GM12878 (cell line): ENCODE measurements at regions not wholly inside any gene's neighbourhood (a gene's known extent, or its start where the extent isn't known, plus 50 kb on each side); places are given as distances from the start of the nearest gene placed in this dataset.

Experiments
- ATAC-seq: fragments of 200-7000 bp; cut with Tn5 transposase; 3 replicates; pipeline ENCODE4 v1.9.1; 2020; ENCODE audit warnings: mild to moderate bottlenecking, moderate library complexity
- BruUV-seq: library from RNA; stranded (reverse); fragments of 400-500 nt; replicated peaks from 2 replicates; lab custom pipeline; 2021; lab: Mats Ljungman, UMichigan
- CTCF ChIA-PET: fragments of 300-600 bp; sonication (Branson Sonifier 250); formaldehyde crosslinking; extraction: SDS; loops from one replicate; lab custom pipeline; 2021; ENCODE audit warnings: inconsistent platforms; lab: Yijun Ruan, JAX
- POLR2A ChIA-PET: fragments of 350-600 bp; formaldehyde crosslinking; extraction: SDS; loops from one replicate; lab custom pipeline; 2021; ENCODE audit warnings: inconsistent platforms; lab: Charles Lee
- RAD21 ChIA-PET: fragments of 300-600 bp; sonication (Branson Sonifier 250); formaldehyde crosslinking; loops from one replicate; lab custom pipeline; 2023; ENCODE audit warnings: antibody characterized with exemption; ENCODE audit not compliant: unreplicated experiment; lab: Charles Lee
- SMC1A ChIA-PET: fragments of 300-600 bp; sonication (Branson Sonifier 250); formaldehyde crosslinking; loops from one replicate; lab custom pipeline; 2023; ENCODE audit not compliant: unreplicated experiment, uncharacterized antibody; lab: Charles Lee
- DNase-seq: peaks from one replicate; pipeline ENCODE4 v3.0.0-alpha.2; 2011; ENCODE audit warnings: low read depth, low spot score
- FAIRE-seq: peaks from 3 replicates; lab custom pipeline; 2011; peaks lifted over from hg19 to GRCh38; lab: Jason Lieb, UNC
- H2AFZ ChIP-seq: 2 replicates; pipeline ENCODE4 v1.6.0; 2011; ENCODE audit warnings: low read depth, low read length, control low read depth; ENCODE audit not compliant: control insufficient read depth
- H3K27ac ChIP-seq: 2 replicates; pipeline ENCODE4 v1.5.1; 2011; ENCODE audit warnings: control low read depth; ENCODE audit not compliant: control insufficient read depth, insufficient read depth
- H3K27me3 ChIP-seq, 2 experiments: replicated peaks in 1 of 2; 2 replicates each; pipeline versions ENCODE4 v1.6.0 to v1.6.1; 2011; ENCODE audit warnings: low read length in 1 of 2; ENCODE audit not compliant: control insufficient read depth in 2 of 2, insufficient read depth in 2 of 2
- H3K36me3 ChIP-seq, 2 experiments: 2 replicates each; pipeline ENCODE4 v1.5.1; 2011; ENCODE audit warnings: low read length in 1 of 2; ENCODE audit not compliant: control insufficient read depth in 2 of 2, insufficient read depth in 2 of 2
- H3K4me1 ChIP-seq: 2 replicates; pipeline ENCODE4 v1.6.1; 2011; ENCODE audit warnings: mild to moderate bottlenecking, low read length, moderate library complexity, mixed read lengths; ENCODE audit not compliant: control insufficient read depth, insufficient read depth
- H3K4me2 ChIP-seq: 2 replicates; pipeline ENCODE4 v1.6.0; 2011; ENCODE audit warnings: control low read depth; ENCODE audit not compliant: control insufficient read depth, insufficient read depth
- H3K4me3 ChIP-seq: fragments of 200-600 bp; sonication (generic); 2 replicates; pipeline ENCODE4 v1.5.1; 2016
- H3K79me2 ChIP-seq: 2 replicates; pipeline ENCODE4 v1.6.0; 2011; ENCODE audit warnings: low read length; ENCODE audit not compliant: control insufficient read depth, insufficient read depth
- H3K9ac ChIP-seq: 2 replicates; pipeline ENCODE4 v1.8.0; 2011; ENCODE audit warnings: low read length, control low read depth, mixed read lengths; ENCODE audit not compliant: control insufficient read depth, insufficient read depth
- H3K9me3 ChIP-seq: replicated peaks from 3 replicates; pipeline ENCODE4 v1.5.1; 2011; ENCODE audit warnings: mild to moderate bottlenecking, low read length; ENCODE audit not compliant: control insufficient read depth, insufficient read depth
- H4K20me1 ChIP-seq: 2 replicates; pipeline ENCODE4 v1.6.0; 2011; ENCODE audit not compliant: control insufficient read depth, insufficient read depth
- BCL11A ChIP-seq: IDR thresholded peaks from 2 replicates; pipeline ENCODE4 v1.6.1; 2011; ENCODE audit warnings: low read depth, low read length
- CHD2 ChIP-seq: IDR thresholded peaks from 2 replicates; pipeline ENCODE4 v1.6.1; 2011; ENCODE audit warnings: low read depth, low read length, improper control_type of control experiment, borderline replicate concordance
- DPF2 ChIP-seq: fragments of 450-650 bp; IDR thresholded peaks from 2 replicates; pipeline ENCODE4 v1.6.1; 2017; ENCODE audit warnings: mild to moderate bottlenecking
- HDGF ChIP-seq: fragments of 450-650 bp; IDR thresholded peaks from 2 replicates; pipeline ENCODE4 v1.6.1; 2016; ENCODE audit warnings: antibody characterized with exemption
- IKZF2 ChIP-seq, 2 experiments: fragments of 450-650 bp; IDR thresholded peaks; 2 replicates each; pipeline ENCODE4 v1.6.1; 2017; ENCODE audit warnings: mild to moderate bottlenecking in 2 of 2, moderate library complexity in 2 of 2
- KAT2A ChIP-seq: conservative IDR thresholded peaks from 2 replicates; pipeline ENCODE4 v1.6.1; 2011; ENCODE audit warnings: low read depth, low read length; ENCODE audit not compliant: control insufficient read depth
- LARP7 ChIP-seq: fragments of 450-650 bp; IDR thresholded peaks from 2 replicates; pipeline ENCODE4 v1.6.1; 2017; ENCODE audit warnings: mild to moderate bottlenecking
- NR2C1 ChIP-seq: fragments of 450-650 bp; IDR thresholded peaks from 2 replicates; pipeline ENCODE4 v1.6.1; 2017; ENCODE audit warnings: antibody characterized with exemption, mild to moderate bottlenecking, moderate library complexity
- PAX8 ChIP-seq: fragments of 450-650 bp; IDR thresholded peaks from 2 replicates; pipeline ENCODE4 v1.6.1; 2017; ENCODE audit warnings: mild to moderate bottlenecking, moderate library complexity
- POLR2A ChIP-seq: IDR thresholded peaks from 2 replicates; pipeline ENCODE4 v1.6.1; 2011; ENCODE audit warnings: low read depth, mild to moderate bottlenecking, low read length
- POU2F2 ChIP-seq: IDR thresholded peaks from 3 replicates; pipeline ENCODE4 v1.6.1; 2011; ENCODE audit warnings: low read depth, mild to moderate bottlenecking, low read length, borderline replicate concordance
- TARDBP ChIP-seq: IDR thresholded peaks from 2 replicates; pipeline ENCODE4 v1.6.1; 2016; ENCODE audit warnings: borderline replicate concordance
- YBX1 ChIP-seq: fragments of 450-650 bp; IDR thresholded peaks from 2 replicates; pipeline ENCODE4 v1.6.1; 2016; ENCODE audit warnings: antibody characterized with exemption
- WGBS: methylation state at CpG from one replicate; pipeline ENCODE4 v1.1.6; 2016; ENCODE audit warnings: low lambda C conversion rate; ENCODE audit not compliant: insufficient replicate concordance, insufficient coverage; ENCODE audit errors: missing lambda C conversion rate; 5-methylcytosine and 5-hydroxymethylcytosine counted together
- in situ Hi-C: fragments of 300-500 bp; cut with MboI; formaldehyde crosslinking; loops from 9 replicates; pipeline ENCODE4 v1.14.3; 2018; ENCODE audit warnings: mixed read lengths
- intact Hi-C: fragments of 100-400 bp; cut with micrococcal nuclease; formaldehyde crosslinking; loops from one replicate; pipeline ENCODE4 v1.14.2; 2022; ENCODE audit not compliant: unreplicated experiment
- TF ChIP-seq, protein P1 (sequence below): fragments of 450-650 bp; IDR thresholded peaks from 2 replicates; pipeline ENCODE4 v1.6.1; 2018; ENCODE audit warnings: mild to moderate bottlenecking, low read depth, moderate library complexity; ENCODE audit not compliant: partially characterized antibody
- TF ChIP-seq, protein P2 (sequence below): fragments of 450-650 bp; conservative IDR thresholded peaks from 2 replicates; pipeline ENCODE4 v1.6.1; 2017; ENCODE audit warnings: mild to moderate bottlenecking, moderate library complexity
- TF ChIP-seq, protein P3 (sequence below): fragments of 450-650 bp; IDR thresholded peaks from 2 replicates; pipeline ENCODE4 v1.6.1; 2017; ENCODE audit warnings: mild to moderate bottlenecking
- TF ChIP-seq, protein P4 (sequence below): fragments of 150-350 bp; IDR thresholded peaks from 2 replicates; pipeline ENCODE4 v1.6.1; 2016; ENCODE audit warnings: low read depth, low read length

DNA sequence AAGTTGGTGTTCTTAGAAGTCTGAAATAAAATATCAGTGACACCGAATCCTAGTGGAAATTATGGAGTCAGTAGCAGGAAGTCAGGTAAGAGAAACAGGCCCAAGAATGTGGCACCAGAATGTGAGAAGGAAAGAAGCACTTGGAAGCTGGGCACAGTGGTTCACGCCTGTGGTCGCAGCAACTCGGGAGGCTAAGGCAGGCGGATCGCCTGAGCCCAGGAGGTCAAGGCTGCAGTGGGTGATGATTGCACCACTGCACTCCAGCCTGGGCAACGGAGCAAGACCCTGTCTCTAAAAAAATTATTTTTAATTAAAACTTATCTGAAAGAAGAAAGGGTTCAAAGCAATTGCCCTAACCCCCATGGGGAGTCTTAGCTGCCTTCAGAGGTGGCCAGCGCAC, 268.3 kb upstream of the SALL3 start:
- Histone ChIP-seq H3K79me2 (no peaks in the 10 kb centered on the region), H3K9me3 (no peaks in the 10 kb centered on the region; the same call in 2 of the 3 replicates), H3K27ac (no peak overlapping the region), H3K4me1 (no peaks in the 10 kb centered on the region), H3K27me3 (no peaks in the 10 kb centered on the region), H4K20me1 (no peaks in the 10 kb centered on the region), H2AFZ (no peak overlapping the region), H3K4me3 (no peak overlapping the region), H3K4me2 (no peak overlapping the region), H3K36me3 (no peaks in the 10 kb centered on the region), H3K9ac (no peak overlapping the region)
- intact Hi-C loops (no loop called here), in situ Hi-C loops (no loop called here)
- ATAC-seq, result no peak
- RAD21 ChIA-PET, result no interaction called here
- POLR2A ChIA-PET, result no interaction called here
- CTCF ChIA-PET, result no interaction called here
- SMC1A ChIA-PET, result no interaction called here
- no peak for FAIRE-seq
- no peak for DNase-seq
- TF ChIP-seq, protein P1, sequence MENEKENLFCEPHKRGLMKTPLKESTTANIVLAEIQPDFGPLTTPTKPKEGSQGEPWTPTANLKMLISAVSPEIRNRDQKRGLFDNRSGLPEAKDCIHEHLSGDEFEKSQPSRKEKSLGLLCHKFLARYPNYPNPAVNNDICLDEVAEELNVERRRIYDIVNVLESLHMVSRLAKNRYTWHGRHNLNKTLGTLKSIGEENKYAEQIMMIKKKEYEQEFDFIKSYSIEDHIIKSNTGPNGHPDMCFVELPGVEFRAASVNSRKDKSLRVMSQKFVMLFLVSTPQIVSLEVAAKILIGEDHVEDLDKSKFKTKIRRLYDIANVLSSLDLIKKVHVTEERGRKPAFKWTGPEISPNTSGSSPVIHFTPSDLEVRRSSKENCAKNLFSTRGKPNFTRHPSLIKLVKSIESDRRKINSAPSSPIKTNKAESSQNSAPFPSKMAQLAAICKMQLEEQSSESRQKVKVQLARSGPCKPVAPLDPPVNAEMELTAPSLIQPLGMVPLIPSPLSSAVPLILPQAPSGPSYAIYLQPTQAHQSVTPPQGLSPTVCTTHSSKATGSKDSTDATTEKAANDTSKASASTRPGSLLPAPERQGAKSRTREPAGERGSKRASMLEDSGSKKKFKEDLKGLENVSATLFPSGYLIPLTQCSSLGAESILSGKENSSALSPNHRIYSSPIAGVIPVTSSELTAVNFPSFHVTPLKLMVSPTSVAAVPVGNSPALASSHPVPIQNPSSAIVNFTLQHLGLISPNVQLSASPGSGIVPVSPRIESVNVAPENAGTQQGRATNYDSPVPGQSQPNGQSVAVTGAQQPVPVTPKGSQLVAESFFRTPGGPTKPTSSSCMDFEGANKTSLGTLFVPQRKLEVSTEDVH, result no peak
- TF ChIP-seq IKZF2 (IDR thresholded peaks at IDR 0.05) (no peak), TARDBP (no peak), POU2F2 (no peak), LARP7 (no peak), CHD2 (no peak), HDGF (no peak), NR2C1 (no peak), POLR2A (no peak), BCL11A (no peak), YBX1 (no peak), KAT2A (no peak), DPF2 (no peak), PAX8 (no peak)
- TF ChIP-seq, protein P2, sequence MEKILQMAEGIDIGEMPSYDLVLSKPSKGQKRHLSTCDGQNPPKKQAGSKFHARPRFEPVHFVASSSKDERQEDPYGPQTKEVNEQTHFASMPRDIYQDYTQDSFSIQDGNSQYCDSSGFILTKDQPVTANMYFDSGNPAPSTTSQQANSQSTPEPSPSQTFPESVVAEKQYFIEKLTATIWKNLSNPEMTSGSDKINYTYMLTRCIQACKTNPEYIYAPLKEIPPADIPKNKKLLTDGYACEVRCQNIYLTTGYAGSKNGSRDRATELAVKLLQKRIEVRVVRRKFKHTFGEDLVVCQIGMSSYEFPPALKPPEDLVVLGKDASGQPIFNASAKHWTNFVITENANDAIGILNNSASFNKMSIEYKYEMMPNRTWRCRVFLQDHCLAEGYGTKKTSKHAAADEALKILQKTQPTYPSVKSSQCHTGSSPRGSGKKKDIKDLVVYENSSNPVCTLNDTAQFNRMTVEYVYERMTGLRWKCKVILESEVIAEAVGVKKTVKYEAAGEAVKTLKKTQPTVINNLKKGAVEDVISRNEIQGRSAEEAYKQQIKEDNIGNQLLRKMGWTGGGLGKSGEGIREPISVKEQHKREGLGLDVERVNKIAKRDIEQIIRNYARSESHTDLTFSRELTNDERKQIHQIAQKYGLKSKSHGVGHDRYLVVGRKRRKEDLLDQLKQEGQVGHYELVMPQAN, result no peak
- TF ChIP-seq, protein P3, sequence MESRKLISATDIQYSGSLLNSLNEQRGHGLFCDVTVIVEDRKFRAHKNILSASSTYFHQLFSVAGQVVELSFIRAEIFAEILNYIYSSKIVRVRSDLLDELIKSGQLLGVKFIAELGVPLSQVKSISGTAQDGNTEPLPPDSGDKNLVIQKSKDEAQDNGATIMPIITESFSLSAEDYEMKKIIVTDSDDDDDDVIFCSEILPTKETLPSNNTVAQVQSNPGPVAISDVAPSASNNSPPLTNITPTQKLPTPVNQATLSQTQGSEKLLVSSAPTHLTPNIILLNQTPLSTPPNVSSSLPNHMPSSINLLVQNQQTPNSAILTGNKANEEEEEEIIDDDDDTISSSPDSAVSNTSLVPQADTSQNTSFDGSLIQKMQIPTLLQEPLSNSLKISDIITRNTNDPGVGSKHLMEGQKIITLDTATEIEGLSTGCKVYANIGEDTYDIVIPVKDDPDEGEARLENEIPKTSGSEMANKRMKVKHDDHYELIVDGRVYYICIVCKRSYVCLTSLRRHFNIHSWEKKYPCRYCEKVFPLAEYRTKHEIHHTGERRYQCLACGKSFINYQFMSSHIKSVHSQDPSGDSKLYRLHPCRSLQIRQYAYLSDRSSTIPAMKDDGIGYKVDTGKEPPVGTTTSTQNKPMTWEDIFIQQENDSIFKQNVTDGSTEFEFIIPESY, result no peak
- TF ChIP-seq, protein P4, sequence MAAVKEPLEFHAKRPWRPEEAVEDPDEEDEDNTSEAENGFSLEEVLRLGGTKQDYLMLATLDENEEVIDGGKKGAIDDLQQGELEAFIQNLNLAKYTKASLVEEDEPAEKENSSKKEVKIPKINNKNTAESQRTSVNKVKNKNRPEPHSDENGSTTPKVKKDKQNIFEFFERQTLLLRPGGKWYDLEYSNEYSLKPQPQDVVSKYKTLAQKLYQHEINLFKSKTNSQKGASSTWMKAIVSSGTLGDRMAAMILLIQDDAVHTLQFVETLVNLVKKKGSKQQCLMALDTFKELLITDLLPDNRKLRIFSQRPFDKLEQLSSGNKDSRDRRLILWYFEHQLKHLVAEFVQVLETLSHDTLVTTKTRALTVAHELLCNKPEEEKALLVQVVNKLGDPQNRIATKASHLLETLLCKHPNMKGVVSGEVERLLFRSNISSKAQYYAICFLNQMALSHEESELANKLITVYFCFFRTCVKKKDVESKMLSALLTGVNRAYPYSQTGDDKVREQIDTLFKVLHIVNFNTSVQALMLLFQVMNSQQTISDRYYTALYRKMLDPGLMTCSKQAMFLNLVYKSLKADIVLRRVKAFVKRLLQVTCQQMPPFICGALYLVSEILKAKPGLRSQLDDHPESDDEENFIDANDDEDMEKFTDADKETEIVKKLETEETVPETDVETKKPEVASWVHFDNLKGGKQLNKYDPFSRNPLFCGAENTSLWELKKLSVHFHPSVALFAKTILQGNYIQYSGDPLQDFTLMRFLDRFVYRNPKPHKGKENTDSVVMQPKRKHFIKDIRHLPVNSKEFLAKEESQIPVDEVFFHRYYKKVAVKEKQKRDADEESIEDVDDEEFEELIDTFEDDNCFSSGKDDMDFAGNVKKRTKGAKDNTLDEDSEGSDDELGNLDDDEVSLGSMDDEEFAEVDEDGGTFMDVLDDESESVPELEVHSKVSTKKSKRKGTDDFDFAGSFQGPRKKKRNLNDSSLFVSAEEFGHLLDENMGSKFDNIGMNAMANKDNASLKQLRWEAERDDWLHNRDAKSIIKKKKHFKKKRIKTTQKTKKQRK, result no peak
- BruUV-seq, result no TSS peak
- 66% methylated on average over 8 of the region's 8 CpGs for WGBS
